WTC11 (cell line): ENCODE measurements at regions not wholly inside any gene's neighbourhood (a gene's known extent, or its start where the extent isn't known, plus 50 kb on each side); places are given as distances from the start of the nearest gene placed in this dataset.

ENCODE experiments used
- IRF2 ChIP-seq: sonication (generic); formaldehyde crosslinking; IDR thresholded peaks from 2 replicates; pipeline ENCODE4 v1.8.0; 2022; ENCODE audit warnings: low read depth, missing genetic modification reagents, borderline replicate concordance
- NR2C2 ChIP-seq: sonication (generic); formaldehyde crosslinking; IDR thresholded peaks from 2 replicates; pipeline ENCODE4 v1.8.0; 2022; ENCODE audit warnings: mild to moderate bottlenecking, missing genetic modification reagents
- SP1 ChIP-seq: sonication (generic); formaldehyde crosslinking; conservative IDR thresholded peaks from 2 replicates; pipeline ENCODE4 v1.8.1; 2022; ENCODE audit warnings: missing genetic modification reagents
- TCF7 ChIP-seq: sonication (generic); formaldehyde crosslinking; IDR thresholded peaks from 2 replicates; pipeline ENCODE4 v1.8.0; 2022; ENCODE audit warnings: mild to moderate bottlenecking, low read depth, missing genetic modification reagents, moderate library complexity
- ZNF232 ChIP-seq: sonication (generic); formaldehyde crosslinking; IDR thresholded peaks from 2 replicates; pipeline ENCODE4 v1.8.0; 2022; ENCODE audit warnings: mild to moderate bottlenecking, missing genetic modification reagents
- TF ChIP-seq, protein P1 (sequence below): sonication (generic); formaldehyde crosslinking; IDR thresholded peaks from 2 replicates; pipeline ENCODE4 v1.8.1; 2023; ENCODE audit warnings: mild to moderate bottlenecking, moderate library complexity, missing genetic modification reagents
- TF ChIP-seq, protein P2 (sequence below): fragments of 200-600 bp; IDR thresholded peaks from 2 replicates; pipeline ENCODE4 v1.8.0; 2022; ENCODE audit warnings: antibody characterized with exemption

DNA sequence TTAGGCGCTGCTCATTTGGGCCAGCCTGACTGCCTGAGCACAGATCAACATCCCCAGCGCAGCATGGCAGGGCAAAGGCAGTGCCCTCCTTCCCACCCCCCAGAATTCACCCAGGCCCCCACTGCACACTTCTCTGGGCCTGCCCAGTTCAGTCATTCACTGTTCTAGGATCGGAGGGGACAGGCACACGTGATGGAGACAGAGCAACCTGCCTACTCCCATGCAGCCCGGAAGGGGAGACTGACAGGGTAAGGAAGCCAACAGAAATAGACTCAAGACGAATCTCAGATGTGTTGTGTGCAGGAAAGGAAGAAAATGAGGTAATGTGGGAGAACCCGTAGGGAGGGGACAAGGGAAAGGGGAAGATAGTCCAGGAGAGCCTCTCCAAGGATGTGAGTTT, 59.2 kb upstream of the LYRM9 start:
- TF ChIP-seq, protein P1, sequence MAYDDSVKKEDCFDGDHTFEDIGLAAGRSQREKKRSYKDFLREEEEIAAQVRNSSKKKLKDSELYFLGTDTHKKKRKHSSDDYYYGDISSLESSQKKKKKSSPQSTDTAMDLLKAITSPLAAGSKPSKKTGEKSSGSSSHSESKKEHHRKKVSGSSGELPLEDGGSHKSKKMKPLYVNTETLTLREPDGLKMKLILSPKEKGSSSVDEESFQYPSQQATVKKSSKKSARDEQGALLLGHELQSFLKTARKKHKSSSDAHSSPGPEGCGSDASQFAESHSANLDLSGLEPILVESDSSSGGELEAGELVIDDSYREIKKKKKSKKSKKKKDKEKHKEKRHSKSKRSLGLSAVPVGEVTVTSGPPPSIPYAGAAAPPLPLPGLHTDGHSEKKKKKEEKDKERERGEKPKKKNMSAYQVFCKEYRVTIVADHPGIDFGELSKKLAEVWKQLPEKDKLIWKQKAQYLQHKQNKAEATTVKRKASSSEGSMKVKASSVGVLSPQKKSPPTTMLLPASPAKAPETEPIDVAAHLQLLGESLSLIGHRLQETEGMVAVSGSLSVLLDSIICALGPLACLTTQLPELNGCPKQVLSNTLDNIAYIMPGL (CRISPR knock-in tag), result no peak
- TF ChIP-seq, protein P2, sequence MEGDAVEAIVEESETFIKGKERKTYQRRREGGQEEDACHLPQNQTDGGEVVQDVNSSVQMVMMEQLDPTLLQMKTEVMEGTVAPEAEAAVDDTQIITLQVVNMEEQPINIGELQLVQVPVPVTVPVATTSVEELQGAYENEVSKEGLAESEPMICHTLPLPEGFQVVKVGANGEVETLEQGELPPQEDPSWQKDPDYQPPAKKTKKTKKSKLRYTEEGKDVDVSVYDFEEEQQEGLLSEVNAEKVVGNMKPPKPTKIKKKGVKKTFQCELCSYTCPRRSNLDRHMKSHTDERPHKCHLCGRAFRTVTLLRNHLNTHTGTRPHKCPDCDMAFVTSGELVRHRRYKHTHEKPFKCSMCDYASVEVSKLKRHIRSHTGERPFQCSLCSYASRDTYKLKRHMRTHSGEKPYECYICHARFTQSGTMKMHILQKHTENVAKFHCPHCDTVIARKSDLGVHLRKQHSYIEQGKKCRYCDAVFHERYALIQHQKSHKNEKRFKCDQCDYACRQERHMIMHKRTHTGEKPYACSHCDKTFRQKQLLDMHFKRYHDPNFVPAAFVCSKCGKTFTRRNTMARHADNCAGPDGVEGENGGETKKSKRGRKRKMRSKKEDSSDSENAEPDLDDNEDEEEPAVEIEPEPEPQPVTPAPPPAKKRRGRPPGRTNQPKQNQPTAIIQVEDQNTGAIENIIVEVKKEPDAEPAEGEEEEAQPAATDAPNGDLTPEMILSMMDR, result no peak
- no peak for TF ChIP-seq SP1 (CRISPR knock-in tag)
- no peak for TF ChIP-seq IRF2 (CRISPR knock-in tag)
- no peak for TF ChIP-seq TCF7 (CRISPR knock-in tag)
- TF ChIP-seq ZNF232 (CRISPR knock-in tag), result no peak
- TF ChIP-seq NR2C2 (CRISPR knock-in tag), result no peak
